ENCODE measurements at regions not wholly inside any gene's neighbourhood (a gene's known extent, or its start where the extent isn't known, plus 50 kb on each side); places are given as distances from the start of the nearest gene placed in this dataset.

- Histone ChIP-seq H3K18ac (ENCODE audit: extremely low read depth, low read length) (no peak overlapping the region), H2BK15ac (ENCODE audit: low read length) (no peak overlapping the region), H3K4me1 (replicated peaks in 1 of 4; ENCODE audit: control insufficient read depth in 3 of 4, insufficient read depth in 4 of 4, low read length in 3 of 4) (no peaks in the 10 kb centered on the region), H3K4me3 (ENCODE audit: extremely low read depth in 1 of 4, insufficient read depth in 2 of 4, low read depth in 3 of 4, low read length in 4 of 4) (no peak overlapping the region), H3K27me3 (replicated peaks in 1 of 4; ENCODE audit: control insufficient read depth in 3 of 4, extremely low read depth in 1 of 4, insufficient read depth in 3 of 4, low read length in 3 of 4) (peaks cover 0 to 1% (median 0%) of the 10 kb centered on the region in 4 experiments; a peak in 1 of 7 replicates), H3K56ac (replicated peaks; ENCODE audit: insufficient read length, low read depth, low read length) (no peak overlapping the region), H4K5ac (ENCODE audit: insufficient read length, low read depth, low read length) (no peak overlapping the region), H3K79me1 (ENCODE audit: low read depth, low read length) (no peaks in the 10 kb centered on the region), H3K23ac (ENCODE audit: insufficient read length) (no peak overlapping the region), H2BK20ac (ENCODE audit: low read length) (no peak overlapping the region), H3K9ac (replicated peaks in 1 of 4; ENCODE audit: extremely low read depth in 1 of 4, low read depth in 3 of 4, low read length in 3 of 4) (no peak overlapping the region), H3K14ac (ENCODE audit: insufficient read length) (no peak overlapping the region), H3K4ac (replicated peaks; ENCODE audit: insufficient read length, low read depth, low read length) (no peak overlapping the region), H3K36me3 (ENCODE audit: control insufficient read depth in 2 of 4, insufficient read depth in 4 of 4, low read length in 3 of 4) (no peaks in the 10 kb centered on the region; a peak in 1 of 8 replicates), H4K20me1 (replicated peaks in 1 of 2; ENCODE audit: control insufficient read depth in 1 of 2, insufficient read depth in 2 of 2, low read length in 2 of 2) (no peaks in the 10 kb centered on the region), H2BK5ac (ENCODE audit: low read depth, low read length) (no peak overlapping the region), H2AFZ (ENCODE audit: low read length) (no peak overlapping the region), H3K4me2 (ENCODE audit: insufficient read depth in 1 of 2, low read depth in 2 of 2, low read length in 2 of 2) (no peak overlapping the region), H2AK5ac (ENCODE audit: low read depth, low read length) (no peak overlapping the region), H4K8ac (ENCODE audit: extremely low read depth, insufficient read depth, low read length) (no peak overlapping the region), H3K79me2 (ENCODE audit: control insufficient read depth in 1 of 2, insufficient read depth in 2 of 2, low read length in 2 of 2) (no peaks in the 10 kb centered on the region), H3K23me2 (ENCODE audit: low read depth, low read length) (no peaks in the 10 kb centered on the region), H3K27ac (ENCODE audit: low read depth, low read length) (no peak overlapping the region), H2BK12ac (ENCODE audit: low read depth, low read length) (no peak overlapping the region), H2BK120ac (replicated peaks; ENCODE audit: low read depth, low read length) (no peak overlapping the region), H4K91ac (replicated peaks; ENCODE audit: insufficient read length, low read length) (no peak overlapping the region), H3K9me3 (ENCODE audit: insufficient read depth in 2 of 2, low read depth in 1 of 2, low read length in 1 of 2) (peaks cover 7 to 11% of the 10 kb centered on the region in 2 experiments; a peak in 3 of 4 replicates)
- 100% methylated on average over 1 of the region's 1 CpG; no CpG with 5 or more reads in 1 of the 2 experiments for WGBS, 2 experiments (ENCODE audit: extremely low coverage in 1 of 2, insufficient coverage in 1 of 2, insufficient read length in 1 of 2, insufficient replicate concordance in 2 of 2, low coverage in 1 of 2, low lambda C conversion rate in 2 of 2, missing lambda C conversion rate in 1 of 2)
- POLR2A ChIA-PET (ENCODE audit: partially characterized antibody), result no interaction called here
- no peak for FAIRE-seq
- no peak for DNase-seq (ENCODE audit: low read depth in 1 of 2, low spot score in 2 of 2)
- CTCF ChIA-PET (ENCODE audit: partially characterized antibody), result interaction anchor here (1.2 kb wide), 1 partner anchor 9 kb away, joined by 3 read pairs; no protein-coding TSS in a partner anchor
- TF ChIP-seq SP1 (IDR thresholded peaks at IDR 0.05; ENCODE audit: low read depth, low read length), result no peak
- TF ChIP-seq EP300 (IDR thresholded peaks at IDR 0.05; ENCODE audit: borderline replicate concordance in 1 of 2, low read depth in 2 of 2, low read length in 2 of 2), result no peak
- no peak for TF ChIP-seq BCL11A (IDR thresholded peaks at IDR 0.05; ENCODE audit: low read depth in 2 of 2, low read length in 2 of 2)
- no peak for TF ChIP-seq TEAD4 (IDR thresholded peaks at IDR 0.05; ENCODE audit: low read depth, low read length)
- TF ChIP-seq GTF2F1 (IDR thresholded peaks at IDR 0.05; ENCODE audit: borderline replicate concordance, low read depth, low read length), result no peak
- TF ChIP-seq TBP (IDR thresholded peaks at IDR 0.05; ENCODE audit: low read depth, low read length), result no peak
- TF ChIP-seq MAFK (IDR thresholded peaks at IDR 0.05; ENCODE audit: low read depth, low read length), result no peak
- no peak for TF ChIP-seq NANOG (IDR thresholded peaks at IDR 0.05; ENCODE audit: insufficient read depth, low read depth, low read length, poor library complexity, severe bottlenecking)
- no peak for TF ChIP-seq NRF1 (IDR thresholded peaks at IDR 0.05; ENCODE audit: low read depth, low read length)
- TF ChIP-seq CHD1 (IDR thresholded peaks at IDR 0.05; ENCODE audit: low read depth, low read length), result no peak
- TF ChIP-seq E2F6 (IDR thresholded peaks at IDR 0.05), result no peak
- TF ChIP-seq ASH2L (IDR thresholded peaks at IDR 0.05; ENCODE audit: low read length), result no peak
- no peak for TF ChIP-seq RAD21 (IDR thresholded peaks at IDR 0.05 in 1 of 2, conservative IDR thresholded peaks at IDR 0.05 in 1 of 2; ENCODE audit: low read depth in 2 of 2, low read length in 2 of 2)
- no peak for TF ChIP-seq TAF7 (optimal IDR thresholded peaks at IDR 0.05; ENCODE audit: borderline replicate concordance, low read depth, low read length)
These were observed 211.3 kb downstream of the RERGL start for GRCh38 chr12:17878714-17879113.

All from H1 (cell line).